GM12891 (cell line): ENCODE measurements at regions not wholly inside any gene's neighbourhood (a gene's known extent, or its start where the extent isn't known, plus 50 kb on each side); places are given as distances from the start of the nearest gene placed in this dataset.

ENCODE experiments used
- POLR2A ChIP-seq: IDR thresholded peaks from 2 replicates; pipeline ENCODE4 v1.6.1; 2011; ENCODE audit warnings: low read depth, low read length, control low read depth
- POLR2AphosphoS5 ChIP-seq: IDR thresholded peaks from 2 replicates; pipeline ENCODE4 v1.6.1; 2011; ENCODE audit warnings: low read depth, low read length, control low read depth
- TAF1 ChIP-seq: IDR thresholded peaks from 2 replicates; pipeline ENCODE4 v1.6.1; 2011; ENCODE audit warnings: low read depth, low read length, control low read depth

DNA sequence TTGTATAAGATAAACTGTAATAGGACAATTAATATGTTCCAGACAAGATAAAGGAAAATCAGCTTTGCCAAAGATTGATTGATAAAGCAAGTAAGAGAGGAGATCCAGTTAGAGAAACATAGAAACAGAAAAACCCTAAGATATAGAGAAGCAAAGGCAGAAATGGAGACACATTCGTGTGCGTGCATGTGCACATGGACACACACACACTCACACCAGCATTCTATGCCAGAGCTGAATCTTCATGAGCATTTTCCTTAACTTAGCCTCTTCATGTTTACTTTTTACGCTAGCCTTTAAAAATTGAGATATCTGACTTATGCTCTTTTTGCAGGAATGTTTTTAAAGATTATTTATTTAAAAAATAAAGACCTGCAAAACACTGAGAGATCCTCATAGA is 168.5 kb upstream of the ATP2B1 start:
- no peak for TF ChIP-seq TAF1
- no peak for TF ChIP-seq POLR2AphosphoS5
- TF ChIP-seq POLR2A, result no peak
